SHP77 treated with DMSO at 0.1 percent for 48 hours (cell line): ENCODE measurements at regions not wholly inside any gene's neighbourhood (a gene's known extent, or its start where the extent isn't known, plus 50 kb on each side); places are given as distances from the start of the nearest gene placed in this dataset.

Experiments used
- DNase-seq: peaks from one replicate; lab custom pipeline; 2025; lab: John Stamatoyannopoulos, UW

DNA sequence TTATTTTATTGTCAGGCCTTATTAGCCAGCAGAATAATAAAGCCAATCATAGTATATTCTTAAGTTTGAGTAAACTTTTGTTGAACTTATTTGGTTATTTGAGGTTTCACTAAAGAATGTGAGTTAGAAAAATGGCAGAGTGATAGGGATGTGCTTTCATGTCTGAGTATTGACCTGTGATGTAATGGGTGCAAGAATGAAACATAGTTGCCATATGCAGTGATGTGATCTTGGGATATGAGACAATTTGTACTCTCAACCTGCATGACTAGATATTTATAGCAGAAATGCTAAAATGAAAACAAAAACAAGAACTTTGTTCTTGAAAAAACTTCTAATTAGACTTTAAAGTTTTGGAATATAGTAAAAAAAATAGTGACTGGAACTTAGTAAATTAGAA is 97.9 kb downstream of the DISP1 start:
- no peak for DNase-seq

DNA sequence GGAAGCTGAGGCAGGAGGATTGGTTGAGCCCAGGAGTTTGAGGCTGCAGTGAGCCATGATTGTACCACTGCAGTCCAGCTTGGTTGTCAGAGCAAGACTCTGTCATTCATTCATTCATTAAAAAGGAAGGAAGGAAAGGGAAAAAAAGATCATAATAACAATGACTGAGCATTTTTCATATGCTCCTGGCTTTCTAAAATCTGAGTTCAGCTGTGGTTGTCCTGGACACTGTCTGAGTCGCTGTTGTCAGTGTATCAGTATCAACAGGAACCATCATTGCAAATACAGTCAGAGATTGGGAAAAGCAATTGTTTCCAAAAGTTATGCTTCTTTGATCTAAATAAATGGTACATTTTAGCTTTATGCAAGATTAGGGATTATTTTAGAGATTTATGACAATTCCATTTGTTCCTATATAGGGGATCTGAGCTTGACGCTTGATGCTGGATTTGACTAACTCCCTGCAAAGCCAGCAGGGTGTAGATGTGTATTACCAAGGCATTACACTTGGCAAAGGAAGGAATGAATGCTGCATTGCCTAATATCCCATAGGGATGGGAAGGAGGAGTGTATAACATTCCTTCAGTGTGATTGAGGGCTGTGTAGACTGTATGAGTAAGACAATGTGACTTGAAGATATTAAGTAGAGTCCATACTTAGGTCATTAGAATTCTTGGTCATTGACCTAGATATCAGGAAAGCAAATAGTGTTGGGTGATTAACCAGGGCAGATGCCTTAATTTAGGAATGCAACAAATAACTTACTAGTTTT is 100.2 kb downstream of the DISP1 start:
- no peak for DNase-seq

DNA sequence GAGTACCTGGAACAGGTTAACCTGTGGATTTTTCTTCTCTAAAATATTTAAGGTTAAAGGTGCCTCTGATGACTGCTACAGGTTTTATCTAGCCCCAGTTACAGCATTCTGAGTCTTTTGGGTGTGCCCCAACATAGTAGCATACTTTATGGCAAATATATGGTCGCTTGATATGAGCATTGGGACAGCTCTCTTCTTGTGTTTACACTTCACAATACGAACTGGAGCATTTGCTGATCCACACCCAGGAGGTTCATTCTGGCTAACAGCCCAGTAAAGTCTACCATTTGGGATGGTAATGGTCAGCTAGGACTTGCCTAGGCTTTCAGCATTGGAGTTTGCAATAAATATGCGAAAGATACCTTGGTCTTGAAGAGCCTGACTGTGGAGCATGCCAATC is 101.3 kb downstream of the DISP1 start:
- DNase-seq: no peak

DNA sequence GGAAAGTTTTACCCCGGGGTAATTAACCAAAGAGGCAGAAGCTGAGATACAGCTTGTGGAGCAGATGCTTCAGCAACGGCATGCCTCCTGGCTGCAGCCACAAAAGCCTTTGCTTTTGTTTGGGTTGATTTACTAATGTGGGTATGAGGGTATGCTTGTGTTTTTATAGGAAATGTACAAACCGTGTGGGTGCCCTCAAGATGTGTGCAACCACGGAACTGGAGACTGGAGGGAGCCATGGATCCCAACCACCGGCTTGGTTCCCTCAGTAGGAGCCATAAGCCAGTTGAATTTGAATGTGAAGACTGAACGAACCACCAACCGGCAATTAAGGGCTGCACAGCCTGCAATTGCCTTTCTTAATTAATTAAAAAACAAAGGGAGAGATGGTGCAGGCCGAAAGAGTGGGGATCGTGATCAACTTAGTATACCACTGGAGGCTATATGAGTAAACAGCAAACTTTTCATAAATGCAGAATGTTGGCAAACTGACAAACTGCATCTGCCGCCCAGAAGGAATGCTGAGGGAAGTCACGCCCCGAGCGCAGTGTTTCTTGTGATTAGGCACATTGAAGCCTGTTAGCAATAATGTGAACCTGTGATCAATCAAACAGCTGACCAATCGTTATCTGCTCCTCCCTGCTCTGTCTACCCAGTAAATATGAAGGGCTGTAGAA is 104.1 kb downstream of the DISP1 start:
- no peak for DNase-seq

DNA sequence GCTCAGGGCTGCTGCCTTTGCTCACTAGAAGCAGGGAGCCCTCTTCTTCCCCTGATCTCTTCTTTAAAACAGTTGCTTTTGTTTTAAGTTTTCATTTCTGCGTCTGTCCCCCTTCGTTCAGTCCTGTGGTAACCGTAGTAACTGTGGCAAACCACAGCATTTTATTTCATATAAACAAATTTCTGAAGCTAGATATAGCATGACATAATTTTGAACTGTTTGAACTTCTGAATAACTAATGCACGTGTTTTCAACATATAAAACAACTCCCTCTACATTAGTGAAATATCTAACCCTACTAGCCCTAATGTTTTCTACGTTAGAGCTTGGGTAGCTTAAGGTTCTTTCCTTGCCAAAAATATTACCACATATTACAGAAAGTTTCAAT is 104.6 kb downstream of the DISP1 start:
- DNase-seq: no peak

DNA sequence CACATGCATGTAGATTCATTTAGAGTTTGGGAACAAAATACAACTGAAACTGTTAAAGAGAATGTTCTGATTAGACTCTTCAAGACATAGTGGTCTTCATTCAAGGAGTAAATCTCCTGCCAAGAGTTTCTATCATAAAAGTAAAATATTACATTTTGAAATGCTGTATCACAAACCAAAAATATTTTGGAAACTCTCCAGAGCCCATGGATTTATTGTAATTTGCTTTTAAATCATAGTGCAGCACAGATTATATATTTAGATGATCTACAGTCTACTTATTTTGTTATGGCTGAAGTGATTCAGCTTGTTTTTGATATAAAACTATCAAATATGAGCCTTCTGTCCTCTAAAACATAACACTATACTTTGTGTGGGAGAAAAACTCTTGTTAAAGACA is 105.3 kb downstream of the DISP1 start:
- DNase-seq: no peak

DNA sequence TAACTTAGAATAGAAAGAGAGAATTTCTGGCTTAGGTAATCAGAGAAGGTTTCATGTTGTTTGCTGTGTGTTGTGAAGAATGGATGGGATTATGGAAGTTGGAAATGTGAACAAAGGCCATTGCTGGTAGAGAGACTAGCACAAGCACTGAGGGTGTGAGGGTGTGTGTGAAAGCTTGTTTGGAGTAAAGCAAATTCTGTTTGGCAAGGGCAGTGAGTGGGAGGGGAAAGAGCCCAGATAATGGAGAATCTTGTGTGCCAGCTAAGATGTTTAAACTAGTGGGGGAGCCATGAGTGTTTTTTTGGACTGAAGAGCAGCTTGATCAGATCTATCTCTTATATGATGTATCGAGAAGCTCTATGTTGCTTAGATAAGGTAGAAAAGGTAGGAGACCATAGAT is 107.1 kb downstream of the DISP1 start:
- DNase-seq: no peak

DNA sequence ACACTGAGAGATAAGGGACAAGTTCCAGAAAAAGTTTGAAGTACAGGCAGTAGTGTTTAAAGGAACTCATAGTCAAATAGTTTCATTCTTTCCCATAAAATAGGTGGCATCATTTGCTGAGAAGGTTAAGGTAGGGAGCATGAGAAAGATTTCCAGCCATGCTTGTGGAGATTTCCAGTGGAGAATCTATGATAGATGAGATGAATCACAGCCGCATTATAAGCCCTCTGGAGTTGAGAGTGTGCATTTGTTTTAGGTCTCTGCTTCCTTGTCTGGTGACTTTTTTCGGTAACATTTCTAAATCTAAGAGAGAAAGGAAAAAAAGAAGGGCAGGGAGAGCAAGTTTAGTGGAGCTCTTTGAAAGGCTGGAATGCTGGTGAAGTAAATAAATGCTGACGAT is 108.7 kb downstream of the DISP1 start:
- no peak for DNase-seq

DNA sequence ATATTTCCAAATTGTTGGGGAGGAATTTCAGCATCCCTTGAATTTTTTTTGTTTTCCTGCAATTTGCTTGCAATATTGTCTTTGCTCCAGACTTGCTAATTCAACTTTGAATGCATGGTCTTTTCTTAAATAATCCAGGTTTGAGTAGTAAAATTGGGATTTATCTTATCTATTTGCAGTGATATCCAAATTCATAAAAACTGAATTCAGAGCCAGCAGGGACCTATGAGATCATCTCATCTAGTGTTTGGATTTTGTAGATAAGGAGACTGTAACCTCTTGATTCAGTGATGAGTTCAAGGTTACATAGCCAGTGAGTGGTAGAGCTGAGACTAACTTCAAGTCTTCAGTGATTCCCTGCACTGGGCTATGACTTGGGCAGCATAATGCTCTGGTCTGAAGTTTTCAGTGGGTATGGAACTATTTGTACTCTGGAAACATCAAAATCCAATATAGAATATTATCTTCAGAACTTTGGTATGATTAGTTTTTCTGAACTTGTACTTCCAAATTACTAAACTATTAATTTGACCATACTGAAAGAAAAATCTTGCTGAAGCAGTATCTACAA is 109.4 kb downstream of the DISP1 start:
- DNase-seq: no peak

DNA sequence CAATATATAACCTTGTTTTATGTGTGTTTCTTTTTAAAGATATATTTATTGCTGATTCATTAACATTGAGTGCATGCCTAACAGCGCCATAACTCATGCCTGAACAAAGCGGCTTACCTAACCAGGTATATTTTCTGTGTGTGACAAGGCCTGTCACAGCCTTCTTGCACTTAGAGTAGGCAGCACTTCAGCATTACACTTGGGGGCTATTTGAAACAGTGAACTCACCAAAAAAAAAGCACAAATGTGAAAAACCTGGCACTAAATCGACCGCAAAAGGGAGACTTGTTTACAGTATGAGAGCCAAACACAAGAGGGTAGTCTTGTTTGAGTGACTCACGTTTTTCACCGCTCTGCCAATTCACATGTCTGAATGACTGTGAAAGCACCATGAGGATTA is 111.7 kb downstream of the DISP1 start:
- peak; percentile 52 for DNase-seq

DNA sequence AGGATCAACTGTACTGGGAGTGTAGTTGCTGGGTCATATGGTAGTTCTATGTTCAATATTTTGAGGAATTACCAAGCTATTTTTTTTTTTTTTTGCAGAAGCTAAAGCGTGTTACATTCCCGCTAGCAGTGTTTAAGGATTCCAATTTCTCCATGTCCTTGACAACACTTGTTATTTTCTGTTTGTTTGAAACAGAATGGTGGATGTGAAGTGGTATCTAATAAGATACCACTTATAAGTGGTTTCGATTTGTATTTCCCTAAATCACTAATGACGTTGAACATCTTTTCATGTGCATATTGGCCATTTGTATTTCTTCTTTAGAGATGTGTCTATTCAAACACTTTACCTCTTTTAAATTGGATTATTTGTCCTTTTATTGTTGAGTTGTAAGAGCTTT is 112.2 kb downstream of the DISP1 start:
- peak; percentile 29 for DNase-seq

DNA sequence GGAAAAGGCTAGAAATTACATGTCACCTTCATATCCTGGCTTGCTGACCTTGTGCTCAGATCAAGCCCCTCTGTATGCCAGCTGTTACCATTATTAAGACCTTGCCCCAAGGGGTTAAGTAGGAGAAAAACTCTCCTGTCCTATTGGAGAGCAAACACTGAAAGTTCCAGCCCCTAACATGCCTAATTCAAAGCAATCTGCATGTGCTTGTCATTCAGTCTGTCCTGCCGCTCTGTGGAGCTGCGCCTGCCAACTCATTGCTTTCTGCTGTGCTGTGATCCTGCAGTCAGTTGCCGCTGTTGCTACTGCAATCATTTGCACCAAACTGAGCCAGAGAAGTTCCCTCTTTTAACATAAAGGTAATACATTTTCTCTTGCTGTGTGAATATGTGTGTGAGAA is 113.4 kb downstream of the DISP1 start:
- peak; percentile 88 for DNase-seq

DNA sequence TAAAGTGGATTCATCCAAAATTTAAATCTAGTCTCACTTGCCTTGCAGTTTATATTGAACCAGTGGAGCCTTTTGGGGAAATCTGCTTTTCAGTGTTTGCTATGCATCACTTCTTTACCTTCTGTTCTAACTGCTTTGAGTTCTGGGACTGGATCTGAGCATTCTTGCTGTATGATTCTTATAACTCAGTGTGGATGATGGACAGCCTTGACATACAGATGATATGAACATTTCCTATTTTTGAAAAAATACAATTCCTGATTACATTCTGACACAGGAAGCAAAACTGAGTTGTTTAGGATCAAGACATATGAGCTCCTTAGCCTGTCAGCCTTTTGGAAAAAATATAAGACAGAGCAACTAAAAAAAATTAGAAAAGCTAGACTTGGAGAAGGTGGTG is 115.2 kb downstream of the DISP1 start:
- no peak for DNase-seq

DNA sequence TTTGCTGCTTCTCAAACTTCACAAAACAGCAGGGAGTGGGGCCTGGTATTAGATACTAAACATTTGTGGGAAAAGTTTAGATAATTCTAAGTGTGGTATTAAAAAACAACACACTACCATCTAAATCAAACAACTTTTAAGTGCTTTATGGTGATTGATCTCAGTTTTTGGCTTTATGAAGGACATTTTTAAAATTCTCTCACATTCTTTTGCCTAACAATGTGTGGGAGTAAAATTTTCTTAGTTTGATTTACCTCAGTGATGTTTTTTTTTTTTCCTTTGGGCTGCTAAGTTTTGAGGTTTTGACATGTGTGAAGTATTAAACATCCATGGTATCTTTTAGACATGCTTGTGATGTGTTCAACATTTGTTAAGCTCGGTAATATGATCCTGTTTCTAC is 116.2 kb downstream of the DISP1 start:
- DNase-seq: no peak

DNA sequence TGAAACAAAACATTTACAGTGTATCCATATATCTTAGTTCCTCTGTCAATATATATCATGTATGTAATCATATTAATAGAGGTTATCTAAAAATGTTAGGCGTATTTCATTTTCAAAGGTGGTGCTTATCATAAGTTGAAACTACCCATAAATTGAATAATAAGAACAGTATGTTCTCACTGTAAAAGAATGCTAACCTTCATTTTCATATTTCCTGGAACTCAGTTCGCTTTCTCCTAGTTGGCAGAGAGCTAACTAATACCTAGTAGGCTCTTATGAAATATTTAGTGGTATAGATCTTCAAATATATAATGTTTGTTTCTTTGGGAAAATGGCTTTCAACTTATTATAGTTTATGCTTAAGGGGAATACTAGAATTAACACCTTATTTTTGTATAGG is 118.4 kb downstream of the DISP1 start:
- no peak for DNase-seq

DNA sequence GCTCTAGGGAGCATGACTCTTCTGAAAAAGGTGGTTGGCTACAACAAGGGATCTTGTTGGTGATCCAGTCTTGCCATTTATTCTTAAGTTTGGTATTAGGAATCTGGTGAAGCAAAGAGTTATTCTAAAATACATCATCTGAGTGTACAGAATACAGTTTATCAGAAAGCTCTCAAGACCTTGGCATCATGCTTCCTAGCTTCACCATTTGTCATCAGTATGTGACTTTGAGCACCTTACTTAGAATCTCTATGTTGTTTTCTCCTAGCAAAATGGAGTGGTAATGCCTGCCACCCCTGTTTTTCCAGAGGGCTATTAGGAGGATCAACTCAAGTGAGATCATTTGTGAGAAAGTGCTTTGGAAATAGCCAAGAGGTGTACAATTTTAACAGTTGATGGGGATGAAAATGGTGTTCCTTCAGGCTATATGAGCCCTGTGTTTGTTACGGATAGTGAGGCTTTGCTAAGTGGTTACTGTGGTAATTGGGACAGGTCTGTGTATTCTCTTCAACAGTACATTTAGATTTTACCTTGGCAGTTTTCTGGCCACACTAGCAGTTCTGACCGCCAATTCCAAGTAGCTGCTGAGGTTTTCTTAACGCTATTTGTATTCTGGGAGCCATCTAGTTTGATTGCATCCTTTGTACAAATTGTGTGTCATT is 120.5 kb downstream of the DISP1 start:
- DNase-seq: no peak

DNA sequence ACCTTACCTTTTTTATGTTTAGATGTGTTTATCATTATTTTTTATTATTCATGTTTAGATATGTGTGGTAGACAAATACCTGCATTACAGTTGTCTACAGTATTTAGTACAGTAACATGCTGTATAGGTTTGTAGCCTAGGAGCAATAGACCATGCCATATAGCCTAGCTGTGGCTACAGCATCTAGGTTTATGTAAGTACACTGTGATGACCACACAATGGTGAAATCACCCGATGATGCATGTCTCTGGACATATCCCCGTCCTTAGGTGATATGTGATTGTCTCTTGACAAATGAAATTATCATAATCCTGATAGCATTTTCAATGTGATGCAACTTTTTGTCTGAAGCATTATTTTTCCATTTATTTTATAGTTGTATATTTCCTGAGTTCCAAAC is 121.2 kb downstream of the DISP1 start:
- DNase-seq: no peak

DNA sequence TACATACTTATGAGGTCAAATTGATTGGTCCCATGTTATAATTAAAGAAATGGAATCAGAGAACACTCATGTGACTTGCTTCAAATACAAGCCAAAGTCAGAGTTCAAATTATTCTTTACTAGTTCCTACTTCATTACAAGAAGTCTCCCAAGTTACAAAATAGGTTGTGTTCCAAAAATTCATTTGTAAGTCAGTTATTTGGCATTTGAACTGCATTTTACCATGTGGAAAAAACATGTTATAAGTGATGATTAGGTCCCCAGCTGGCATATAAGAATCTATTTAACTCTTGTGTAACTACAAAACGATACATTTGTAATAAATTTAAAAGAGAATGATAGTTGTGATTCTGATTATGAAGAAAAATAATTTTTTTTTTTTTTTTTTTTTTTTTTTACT is 124.1 kb downstream of the DISP1 start:
- DNase-seq: no peak

DNA sequence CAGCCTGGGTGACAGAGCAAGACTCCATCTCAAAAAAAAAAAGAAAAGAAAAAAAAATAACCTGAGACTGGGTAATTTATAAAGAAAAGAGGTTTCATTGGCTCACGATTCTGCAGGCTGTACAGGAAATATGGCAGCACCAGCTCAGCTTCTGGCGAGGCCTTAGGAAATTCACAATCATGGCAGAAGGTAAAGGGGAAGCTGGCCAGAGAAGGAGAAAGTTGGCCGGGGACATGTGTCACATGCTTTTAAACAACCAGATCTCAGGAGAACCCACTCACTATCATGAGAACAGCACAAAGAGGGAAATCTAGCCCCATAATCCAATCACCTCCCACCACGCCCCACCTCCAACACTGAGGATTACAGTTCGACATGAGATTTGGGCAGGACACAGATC is 125.3 kb downstream of the DISP1 start:
- no peak for DNase-seq

DNA sequence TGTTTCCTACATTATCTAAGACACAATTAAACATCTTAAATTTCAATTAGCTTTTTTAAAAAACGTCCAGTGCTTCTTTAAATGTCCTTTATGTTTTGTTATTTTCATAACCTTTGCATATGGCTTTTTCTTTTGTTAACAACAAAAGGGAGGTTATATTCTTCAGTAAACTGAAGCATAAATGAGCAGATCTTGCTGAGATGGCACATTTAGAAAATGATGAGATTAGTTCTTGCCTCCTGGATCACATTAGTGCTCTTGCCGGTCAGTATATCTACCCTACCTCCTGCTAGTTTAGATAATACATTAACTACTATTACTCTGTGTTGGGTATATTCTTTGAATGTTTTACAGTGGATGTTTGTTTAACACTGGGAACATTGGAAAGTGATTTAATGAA is 126.1 kb downstream of the DISP1 start:
- DNase-seq: no peak

DNA sequence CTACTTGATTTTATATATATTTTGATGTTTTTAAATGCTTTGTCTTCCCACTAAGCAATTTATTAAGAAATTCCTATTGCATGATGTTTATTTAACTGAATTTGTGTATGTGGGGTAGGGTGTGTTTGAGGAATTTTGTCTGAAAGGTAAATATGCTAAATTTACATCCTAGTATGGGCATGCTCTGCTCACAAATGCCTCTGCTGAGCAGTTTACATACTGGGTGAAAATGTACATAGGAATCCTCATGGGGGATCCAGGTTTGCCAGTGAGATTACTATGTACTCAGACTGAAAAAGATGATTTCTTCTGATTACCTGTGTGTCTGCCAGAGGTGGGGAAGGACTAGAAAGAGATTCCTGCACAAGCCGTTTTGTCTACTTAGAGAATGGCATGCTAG is 126.6 kb downstream of the DISP1 start:
- DNase-seq: no peak

DNA sequence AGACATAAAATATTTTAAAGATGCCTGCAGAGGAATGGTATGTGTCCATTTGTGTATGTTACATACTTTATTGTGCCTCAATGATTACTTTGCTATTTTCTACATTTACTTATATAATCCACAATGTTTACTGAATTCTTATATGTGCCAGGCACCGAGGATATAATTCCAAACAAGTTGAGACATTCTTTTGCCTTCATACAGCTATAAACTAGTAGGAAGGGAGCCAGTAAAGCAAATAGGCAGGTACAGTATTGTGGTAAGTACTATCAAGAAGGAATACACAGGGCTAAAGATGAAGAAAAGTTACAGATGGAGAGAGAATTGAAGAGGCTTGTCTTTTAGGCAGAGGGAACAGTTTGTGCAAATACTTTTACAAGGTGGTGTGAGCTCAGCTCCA is 131.6 kb downstream of the DISP1 start:
- no peak for DNase-seq

DNA sequence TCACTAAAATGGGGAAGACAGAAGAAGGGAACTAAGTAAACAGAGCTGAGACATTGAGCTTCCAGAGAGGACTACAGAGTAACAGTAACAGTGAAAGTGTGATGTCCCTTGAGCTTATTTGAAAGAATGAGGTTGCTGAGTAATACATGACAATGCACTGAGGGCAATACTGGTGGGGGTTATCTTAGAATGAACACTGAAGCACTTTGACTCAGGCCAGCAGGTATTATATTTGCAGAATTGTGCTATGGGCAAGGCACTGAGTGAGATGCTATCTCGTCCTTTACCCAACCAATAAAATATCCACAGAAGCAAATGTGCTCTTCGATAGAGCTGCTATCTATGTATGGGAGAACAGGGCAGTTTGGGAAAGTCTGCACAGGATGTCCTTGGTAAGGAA is 133.2 kb downstream of the DISP1 start:
- no peak for DNase-seq
